RWPE2 (cell line): ENCODE measurements at regions not wholly inside any gene's neighbourhood (a gene's known extent, or its start where the extent isn't known, plus 50 kb on each side); places are given as distances from the start of the nearest gene placed in this dataset.

Experiments used
- ATAC-seq: fragments of 200-7000 bp; cut with Tn5 transposase; 3 replicates; pipeline ENCODE4 v1.9.1; 2021; ENCODE audit warnings: low read depth
- DNase-seq: peaks from one replicate; pipeline ENCODE4 v3.0.0-alpha.2; 2020; ENCODE audit warnings: low spot score
- H3K27ac ChIP-seq: fragments of 450-650 bp; 2 replicates; pipeline ENCODE4 v1.5.1; 2017; ENCODE audit warnings: mild to moderate bottlenecking; ENCODE audit not compliant: poor library complexity, severe bottlenecking
- H3K27me3 ChIP-seq: fragments of 250-450 bp; sonication (Bioruptor Pico); 2 replicates; pipeline ENCODE4 v1.5.1; 2021; ENCODE audit warnings: mild to moderate bottlenecking, moderate library complexity; ENCODE audit not compliant: insufficient read depth, poor library complexity, severe bottlenecking
- H3K36me3 ChIP-seq: fragments of 250-450 bp; sonication (Bioruptor Pico); 2 replicates; pipeline ENCODE4 v1.5.1; 2020; ENCODE audit warnings: low read depth, mild to moderate bottlenecking, moderate library complexity
- H3K4me1 ChIP-seq: fragments of 250-450 bp; sonication (Bioruptor Pico); 2 replicates; pipeline ENCODE4 v1.5.1; 2021; ENCODE audit warnings: mild to moderate bottlenecking, moderate library complexity; ENCODE audit not compliant: insufficient read depth, poor library complexity, severe bottlenecking
- H3K4me3 ChIP-seq: fragments of 250-450 bp; sonication (Bioruptor Pico); 2 replicates; pipeline ENCODE4 v1.5.1; 2021; ENCODE audit warnings: mild to moderate bottlenecking, moderate library complexity; ENCODE audit not compliant: severe bottlenecking
- H3K9me3 ChIP-seq: fragments of 250-450 bp; sonication (Bioruptor Pico); 2 replicates; pipeline ENCODE4 v1.5.1; 2021; ENCODE audit warnings: mild to moderate bottlenecking, moderate library complexity; ENCODE audit not compliant: severe bottlenecking
- TF ChIP-seq, protein P1 (sequence below): fragments of 450-650 bp; IDR thresholded peaks from one replicate; pipeline ENCODE4 v1.5.1; 2017; ENCODE audit warnings: mild to moderate bottlenecking, moderate library complexity; ENCODE audit not compliant: poor library complexity, severe bottlenecking

DNA sequence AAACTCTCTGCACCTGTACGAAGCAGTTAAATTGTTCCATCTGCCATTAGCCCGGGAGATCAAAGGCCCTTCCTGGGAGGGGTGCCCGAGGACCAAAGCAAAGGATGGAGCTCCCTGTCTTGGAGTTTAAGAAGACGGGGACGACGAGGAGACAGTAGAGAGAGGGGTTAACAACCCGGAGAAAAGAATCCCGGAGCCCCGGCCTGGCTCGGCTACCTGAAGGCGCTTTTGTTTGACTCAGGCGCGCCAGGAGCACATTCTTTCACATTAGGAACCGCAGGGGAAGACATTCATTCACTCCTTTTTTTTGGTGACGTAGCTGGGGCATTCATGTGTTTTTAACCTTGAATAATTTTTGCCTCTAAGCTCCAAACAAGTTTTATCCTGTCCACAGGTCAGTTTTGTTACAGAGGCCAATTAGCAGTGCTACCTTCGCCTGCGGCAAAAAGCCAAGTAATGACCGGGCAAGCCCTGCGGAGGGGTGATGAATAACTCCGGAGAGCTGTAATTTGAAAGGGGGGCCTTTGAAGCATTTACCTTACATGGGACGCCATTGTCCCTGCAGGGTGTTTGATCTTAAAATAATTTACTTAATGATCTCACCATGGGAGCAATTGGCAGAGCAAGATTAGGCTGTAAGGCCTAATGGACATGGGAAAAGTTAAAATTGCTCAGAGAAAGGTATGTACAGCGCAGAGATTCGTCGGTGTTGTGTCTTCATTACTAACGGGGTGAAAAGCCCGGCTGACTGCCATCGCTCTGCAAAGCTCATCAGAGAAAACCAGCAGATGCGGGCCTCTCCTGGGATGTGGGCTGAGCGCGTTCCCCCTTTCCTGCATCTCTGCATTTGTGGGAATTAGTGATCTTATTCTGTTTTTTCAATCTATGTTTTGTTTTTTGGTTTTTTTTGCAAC lies 258.0 kb upstream of the SP4 start:
- no peak for DNase-seq
- Histone ChIP-seq H3K9me3 (no peaks in the 10 kb centered on the region), H3K4me3 (no peak overlapping the region), H3K36me3 (no peaks in the 10 kb centered on the region), H3K4me1 (no peaks in the 10 kb centered on the region), H3K27me3 (no peaks in the 10 kb centered on the region), H3K27ac (no peak overlapping the region)
- TF ChIP-seq, protein P1, sequence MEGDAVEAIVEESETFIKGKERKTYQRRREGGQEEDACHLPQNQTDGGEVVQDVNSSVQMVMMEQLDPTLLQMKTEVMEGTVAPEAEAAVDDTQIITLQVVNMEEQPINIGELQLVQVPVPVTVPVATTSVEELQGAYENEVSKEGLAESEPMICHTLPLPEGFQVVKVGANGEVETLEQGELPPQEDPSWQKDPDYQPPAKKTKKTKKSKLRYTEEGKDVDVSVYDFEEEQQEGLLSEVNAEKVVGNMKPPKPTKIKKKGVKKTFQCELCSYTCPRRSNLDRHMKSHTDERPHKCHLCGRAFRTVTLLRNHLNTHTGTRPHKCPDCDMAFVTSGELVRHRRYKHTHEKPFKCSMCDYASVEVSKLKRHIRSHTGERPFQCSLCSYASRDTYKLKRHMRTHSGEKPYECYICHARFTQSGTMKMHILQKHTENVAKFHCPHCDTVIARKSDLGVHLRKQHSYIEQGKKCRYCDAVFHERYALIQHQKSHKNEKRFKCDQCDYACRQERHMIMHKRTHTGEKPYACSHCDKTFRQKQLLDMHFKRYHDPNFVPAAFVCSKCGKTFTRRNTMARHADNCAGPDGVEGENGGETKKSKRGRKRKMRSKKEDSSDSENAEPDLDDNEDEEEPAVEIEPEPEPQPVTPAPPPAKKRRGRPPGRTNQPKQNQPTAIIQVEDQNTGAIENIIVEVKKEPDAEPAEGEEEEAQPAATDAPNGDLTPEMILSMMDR: no peak
- no peak for ATAC-seq

GRCh38 chr7:21172800-21173199 lies 255.1 kb upstream of the SP4 start:
- Histone ChIP-seq H3K27me3 (no peaks in the 10 kb centered on the region), H3K9me3 (no peaks in the 10 kb centered on the region), H3K4me1 (no peaks in the 10 kb centered on the region), H3K27ac (no peak overlapping the region), H3K4me3 (no peak overlapping the region), H3K36me3 (no peaks in the 10 kb centered on the region)
- ATAC-seq (no peak), DNase-seq (no peak)
- TF ChIP-seq, protein P1: no peak

- no peaks in the 10 kb centered on the region for H3K9me3 ChIP-seq
- H3K4me3 ChIP-seq: no peak overlapping the region
- TF ChIP-seq, protein P1: no peak
- DNase-seq: no peak
- no peak overlapping the region for H3K27ac ChIP-seq
- no peaks in the 10 kb centered on the region for H3K36me3 ChIP-seq
- H3K4me1 ChIP-seq: no peaks in the 10 kb centered on the region
- no peaks in the 10 kb centered on the region for H3K27me3 ChIP-seq
- no peak for ATAC-seq
These were observed 254.4 kb upstream of the SP4 start for GRCh38 chr7:21173436-21173835.

GRCh38 chr7:21175714-21176113 lies 252.2 kb upstream of the SP4 start:
- Histone ChIP-seq H3K27ac (no peak overlapping the region), H3K4me3 (no peak overlapping the region), H3K4me1 (no peaks in the 10 kb centered on the region), H3K9me3 (no peaks in the 10 kb centered on the region), H3K36me3 (no peaks in the 10 kb centered on the region), H3K27me3 (no peaks in the 10 kb centered on the region)
- TF ChIP-seq, protein P1: no peak
- ATAC-seq (no peak), DNase-seq (no peak)
